M059J (cell line): ENCODE measurements at regions not wholly inside any gene's neighbourhood (a gene's known extent, or its start where the extent isn't known, plus 50 kb on each side); places are given as distances from the start of the nearest gene placed in this dataset.

Experiments used
- DNase-seq: peaks from one replicate; pipeline ENCODE4 v3.0.0-alpha.2; 2012; ENCODE audit warnings: low read depth

- no peak for DNase-seq
Measured at GRCh38 chr12:60324746-60325145, 728.9 kb downstream of the SLC16A7 start.

GRCh38 chr12:60333461-60333860, 737.6 kb downstream of the SLC16A7 start:
- DNase-seq: peak; percentile 60

DNA sequence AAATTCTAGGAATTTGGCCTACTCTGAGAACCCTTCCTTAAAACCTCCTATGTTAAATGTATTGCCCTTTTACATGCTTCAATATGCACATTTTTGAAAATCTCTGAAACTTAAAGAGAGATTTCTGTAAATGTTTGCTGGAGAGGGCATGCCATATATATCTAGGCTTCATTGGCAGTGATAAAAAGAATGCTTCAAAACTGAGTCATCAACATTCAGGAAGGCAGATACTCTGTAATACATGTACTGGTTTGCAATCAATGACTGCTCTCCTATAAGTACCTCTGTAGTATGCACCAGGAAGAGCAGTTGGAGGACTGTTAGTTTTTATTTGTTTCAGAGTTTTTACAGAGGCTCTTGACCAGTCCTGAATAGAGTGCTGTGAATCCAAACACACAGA, 739.9 kb downstream of the SLC16A7 start:
- peak; percentile 50 for DNase-seq

GRCh38 chr12:60337839-60338549, 742.2 kb downstream of the SLC16A7 start:
- no peak for DNase-seq

GRCh38 chr12:60345442-60345841, 749.6 kb downstream of the SLC16A7 start:
- DNase-seq: no peak

- no peak for DNase-seq
Measured at GRCh38 chr12:60349232-60349978, 753.6 kb downstream of the SLC16A7 start.

DNA sequence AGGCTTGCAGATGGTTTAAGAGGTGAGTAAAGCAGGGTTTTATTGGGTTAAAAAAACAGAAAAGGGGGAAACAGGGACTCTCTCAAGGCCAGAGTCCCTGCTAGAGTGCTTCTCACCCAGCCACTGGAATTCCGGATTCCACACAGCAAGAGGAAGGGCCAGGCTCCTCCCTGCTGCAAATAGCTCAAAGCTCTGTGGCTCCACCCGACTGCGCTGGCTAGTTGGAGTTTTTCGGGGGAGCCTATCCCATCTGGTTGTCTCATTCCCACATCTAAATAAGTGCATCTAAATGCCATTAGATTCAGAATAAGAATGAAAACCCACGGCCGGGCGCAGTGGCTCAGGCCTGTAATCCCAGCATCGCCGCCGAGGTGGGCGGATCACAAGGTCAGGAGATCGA, 791.5 kb downstream of the SLC16A7 start:
- DNase-seq: no peak

GRCh38 chr12:60391051-60391450, 795.2 kb downstream of the SLC16A7 start:
- DNase-seq: peak; percentile 37

GRCh38 chr12:60391791-60392190, 796.0 kb downstream of the SLC16A7 start:
- DNase-seq: no peak

- no peak for DNase-seq
Measured at GRCh38 chr12:60393093-60393492, 797.3 kb downstream of the SLC16A7 start.

- DNase-seq: peak; percentile 85
Measured at GRCh38 chr12:60394665-60395064, 798.8 kb downstream of the SLC16A7 start.

DNA sequence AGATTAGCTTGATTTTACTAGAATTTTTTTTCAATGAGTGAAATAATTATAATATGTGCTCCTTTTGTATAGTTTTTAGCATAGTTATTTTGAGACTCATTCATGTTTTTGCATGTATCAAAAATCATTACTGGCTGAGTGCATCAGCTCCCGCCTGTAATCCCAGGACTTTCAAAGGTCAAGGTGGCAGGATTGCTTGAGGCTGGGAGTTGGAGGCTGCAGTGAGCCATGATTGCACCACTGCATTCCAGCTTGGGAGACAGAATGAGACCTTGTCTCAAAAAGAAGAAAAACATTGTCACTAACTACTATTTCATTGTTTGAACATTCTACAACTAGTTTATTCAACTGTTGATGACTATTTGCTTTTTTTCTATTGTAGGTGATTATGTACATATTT, 802.7 kb downstream of the SLC16A7 start:
- DNase-seq: peak; percentile 35

GRCh38 chr12:60399064-60399463, 803.2 kb downstream of the SLC16A7 start:
- DNase-seq: no peak

GRCh38 chr12:60402996-60403395, 807.2 kb downstream of the SLC16A7 start:
- DNase-seq: no peak

DNA sequence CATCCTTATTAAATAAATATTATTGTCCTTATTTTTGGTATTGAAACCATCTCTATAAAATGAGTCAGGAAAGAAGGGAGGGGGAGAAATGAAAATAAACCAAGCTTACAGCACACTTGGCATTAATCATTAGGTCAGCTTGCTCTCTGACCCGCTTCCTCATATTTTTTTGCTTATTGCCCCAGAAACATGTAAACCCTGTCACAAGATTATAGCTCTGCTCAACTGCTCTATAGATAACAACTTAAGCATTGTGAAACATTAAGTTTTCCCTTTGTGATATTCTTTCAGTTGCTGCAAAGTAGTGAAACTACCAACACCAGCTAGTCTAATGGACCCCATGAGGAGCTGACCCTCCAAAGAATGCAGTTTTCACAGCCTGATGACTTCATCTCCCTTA, 819.5 kb downstream of the SLC16A7 start:
- DNase-seq: peak; percentile 43

GRCh38 chr12:60419986-60420385, 824.2 kb downstream of the SLC16A7 start:
- no peak for DNase-seq

DNA sequence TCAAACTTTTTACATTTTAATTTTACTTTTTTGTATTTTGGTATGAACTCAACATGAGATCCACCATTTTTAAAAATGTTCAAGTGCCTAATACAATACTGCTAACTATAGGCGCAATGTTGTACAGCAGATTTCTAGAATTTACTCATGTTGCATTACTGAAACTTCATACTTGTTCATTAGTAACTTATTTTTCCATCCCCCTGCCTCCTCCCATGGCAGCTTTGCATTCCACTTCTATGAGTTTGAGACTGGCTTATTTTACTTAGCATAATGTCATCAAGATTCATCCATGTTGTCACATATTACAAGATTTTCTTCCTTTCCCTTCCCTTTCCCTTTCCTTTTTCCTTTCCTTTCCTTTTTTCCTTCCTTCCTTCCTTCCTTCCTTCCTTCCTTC, 825.9 kb downstream of the SLC16A7 start:
- peak; percentile 9 for DNase-seq

DNA sequence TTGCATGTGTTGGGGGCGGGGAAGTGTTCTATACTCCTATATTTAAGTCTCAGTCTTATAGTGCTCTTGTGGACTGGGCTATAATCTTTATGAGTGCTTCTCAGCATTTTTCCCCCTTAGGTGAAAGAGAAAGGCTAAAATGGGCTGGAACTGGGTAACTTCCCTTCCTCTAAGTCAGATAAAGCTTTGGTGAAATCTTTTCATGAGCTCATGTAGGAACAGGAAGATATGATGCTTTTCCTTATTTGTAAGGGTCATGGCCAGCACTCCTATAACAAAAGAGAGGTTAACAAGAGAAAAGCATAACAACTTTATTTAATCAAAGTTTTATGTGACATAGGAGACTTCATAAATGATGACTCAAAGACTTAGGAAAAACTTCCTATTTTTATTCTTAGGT, 841.5 kb downstream of the SLC16A7 start:
- DNase-seq: no peak

GRCh38 chr12:60441577-60441976, 845.7 kb downstream of the SLC16A7 start:
- no peak for DNase-seq

DNA sequence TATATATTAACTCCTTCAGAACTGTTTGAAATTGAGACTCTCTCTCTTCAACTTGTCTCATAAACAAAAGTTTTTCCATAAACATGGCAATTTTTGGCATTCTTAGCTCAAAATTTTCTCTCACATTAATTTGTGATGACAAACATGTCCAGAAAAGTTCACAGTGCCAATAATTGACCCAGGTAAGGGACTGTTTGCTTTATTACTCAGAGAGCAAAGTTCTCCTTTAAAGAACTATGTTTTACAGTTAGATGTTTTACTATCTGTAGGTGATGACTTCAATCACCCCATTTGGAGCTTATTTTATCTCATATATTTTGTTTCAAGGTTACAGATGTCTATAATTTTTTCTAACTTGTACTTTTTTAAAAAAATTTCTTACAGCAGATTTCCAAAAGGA, 855.6 kb downstream of the SLC16A7 start:
- DNase-seq: no peak

DNA sequence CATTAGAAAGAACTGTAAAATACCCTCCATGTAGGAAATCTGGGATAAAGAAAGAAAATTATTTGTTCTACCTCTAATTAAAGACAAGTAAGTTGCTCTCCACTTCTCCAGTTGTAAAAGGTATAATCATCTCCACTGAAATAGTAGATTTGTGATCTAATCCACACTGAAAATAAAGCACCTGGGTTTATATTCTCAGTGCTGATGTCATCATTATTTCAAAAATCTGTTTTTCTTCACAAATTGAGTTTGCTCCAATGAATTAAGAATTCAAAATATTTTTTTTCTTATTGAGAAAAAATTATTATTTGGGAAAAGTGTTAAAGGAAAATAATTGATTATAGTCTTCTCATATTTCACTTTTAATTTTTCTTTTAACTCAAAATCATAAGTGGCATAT, 869.2 kb downstream of the SLC16A7 start:
- DNase-seq: no peak

DNA sequence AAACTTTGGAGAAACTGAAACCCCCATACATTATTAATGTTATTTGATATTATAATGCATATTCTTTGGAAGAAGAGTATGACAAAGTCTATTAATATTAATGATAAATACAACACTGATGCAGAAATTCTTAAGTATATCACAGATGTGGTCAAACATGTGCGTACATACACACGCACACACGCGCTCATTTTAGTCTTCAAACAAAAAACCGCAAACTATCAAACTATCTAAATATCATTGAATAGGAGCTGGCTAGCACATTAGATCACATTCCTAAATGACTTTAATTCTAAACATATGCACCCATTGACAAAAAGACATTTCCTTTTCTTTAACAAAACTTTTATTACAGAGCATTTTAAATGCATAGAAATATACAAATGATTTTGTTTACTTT, 872.7 kb downstream of the SLC16A7 start:
- DNase-seq: no peak

DNA sequence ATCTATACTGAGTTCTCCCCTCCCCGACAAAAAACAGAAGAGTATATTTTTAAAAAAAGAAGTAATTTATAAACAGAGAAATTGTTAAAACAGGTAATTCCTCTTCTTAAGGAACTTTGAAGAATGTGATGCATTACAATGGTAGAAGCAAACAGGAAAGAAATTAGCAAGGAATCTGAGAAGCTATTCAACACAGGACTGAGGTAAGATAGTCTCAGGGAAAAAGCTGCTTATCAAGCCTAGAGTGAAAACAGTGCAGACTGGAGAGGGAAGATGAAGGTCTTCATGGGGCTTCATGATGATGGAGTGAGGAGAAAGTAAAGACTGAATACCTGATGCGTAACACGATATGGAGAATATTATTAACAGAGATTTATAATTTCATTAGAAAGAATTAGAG, 880.0 kb downstream of the SLC16A7 start:
- DNase-seq: no peak

- no peak for DNase-seq
Measured at GRCh38 chr12:60487284-60487683, 891.5 kb downstream of the SLC16A7 start.
